Karpas-422 (cell line): ENCODE measurements at regions not wholly inside any gene's neighbourhood (a gene's known extent, or its start where the extent isn't known, plus 50 kb on each side); places are given as distances from the start of the nearest gene placed in this dataset.
A peak's percentile ranks its signal among the peaks of the same experiment; 100 is the strongest.

Experiments
- DNase-seq: peaks from one replicate; pipeline ENCODE4 v3.0.0-alpha.2; 2015
- H2AFZ ChIP-seq: fragments of 200-600 bp; sonication (generic); 2 replicates; pipeline ENCODE4 v1.6.1; 2014; ENCODE audit warnings: antibody characterized with exemption, low read length, mixed read lengths
- H3K27ac ChIP-seq: fragments of 200-600 bp; sonication (generic); 2 replicates; pipeline ENCODE4 v1.5.1; 2014; ENCODE audit warnings: mild to moderate bottlenecking, low read length, moderate library complexity
- H3K27me3 ChIP-seq: fragments of 200-600 bp; sonication (generic); 2 replicates; pipeline ENCODE4 v1.6.1; 2014; ENCODE audit warnings: low read length, mixed read lengths
- H3K36me3 ChIP-seq: fragments of 200-600 bp; sonication (generic); 2 replicates; pipeline ENCODE4 v1.6.1; 2014; ENCODE audit warnings: low read length, mixed read lengths; ENCODE audit not compliant: insufficient read depth
- H3K4me1 ChIP-seq: fragments of 200-600 bp; sonication (generic); 2 replicates; pipeline ENCODE4 v1.6.1; 2014; ENCODE audit warnings: mild to moderate bottlenecking, low read length, mixed read lengths
- H3K4me2 ChIP-seq: fragments of 200-600 bp; sonication (generic); 2 replicates; pipeline ENCODE4 v1.6.1; 2014; ENCODE audit warnings: low read length, low read depth, mild to moderate bottlenecking; ENCODE audit not compliant: poor library complexity, severe bottlenecking
- H3K4me3 ChIP-seq: fragments of 200-600 bp; sonication (generic); 2 replicates; pipeline ENCODE4 v1.5.1; 2014; ENCODE audit warnings: mild to moderate bottlenecking, antibody characterized with exemption, low read length, mixed read lengths
- H3K79me2 ChIP-seq: fragments of 200-600 bp; sonication (generic); 2 replicates; pipeline ENCODE4 v1.6.1; 2014; ENCODE audit warnings: mild to moderate bottlenecking, low read length, mixed read lengths
- H3K9ac ChIP-seq: fragments of 200-600 bp; sonication (generic); 2 replicates; pipeline ENCODE4 v1.6.0; 2014; ENCODE audit warnings: low read length
- H3K9me2 ChIP-seq: fragments of 200-600 bp; sonication (generic), shearing (Covaris generic); replicated peaks from 2 replicates; pipeline ENCODE4 v1.6.0; 2014; ENCODE audit warnings: mild to moderate bottlenecking, low read length, moderate library complexity; ENCODE audit not compliant: insufficient read depth
- H3K9me3 ChIP-seq: fragments of 300-700, 200-600 bp; sonication (generic); 2 replicates; pipeline ENCODE4 v1.6.1; 2014; ENCODE audit warnings: low read length, mixed read lengths
- H4K20me1 ChIP-seq: fragments of 200-600 bp; sonication (generic); 2 replicates; pipeline ENCODE4 v1.6.1; 2014; ENCODE audit warnings: mild to moderate bottlenecking, antibody characterized with exemption, low read length, low read depth; ENCODE audit not compliant: insufficient read depth

DNA sequence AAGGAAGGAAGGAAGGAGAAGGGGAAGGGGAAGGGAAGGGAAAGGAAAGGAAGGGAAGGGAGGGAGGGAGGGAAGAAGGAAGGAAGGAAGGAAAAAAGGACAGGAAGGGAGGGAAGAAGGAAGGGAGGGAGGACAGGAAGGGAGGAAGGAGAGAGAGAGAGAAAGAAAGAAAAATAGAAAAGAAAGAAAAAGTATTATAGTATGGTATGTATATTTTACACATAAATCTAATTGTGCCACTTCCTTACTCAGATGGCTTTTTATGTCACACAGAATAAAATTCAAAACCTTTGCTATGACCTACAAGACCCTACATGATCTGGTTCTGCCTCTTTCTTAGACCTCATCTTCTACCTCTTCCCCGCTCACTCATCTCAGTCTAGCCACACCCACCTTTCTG lies 1016.9 kb upstream of the AUTS2 start:
- Histone ChIP-seq H3K4me3 (no peak overlapping the region), H3K27me3 (no peaks in the 10 kb centered on the region; the same call in 1 of the 2 replicates), H3K27ac (no peak overlapping the region), H2AFZ (no peak overlapping the region), H3K36me3 (no peaks in the 10 kb centered on the region), H4K20me1 (no peaks in the 10 kb centered on the region), H3K4me2 (no peak overlapping the region), H3K9me3 (peaks cover 4% of the 10 kb centered on the region; the same call in 1 of the 2 replicates), H3K79me2 (no peaks in the 10 kb centered on the region), H3K9me2 (no peaks in the 10 kb centered on the region), H3K4me1 (peaks cover 5% of the 10 kb centered on the region), H3K9ac (no peak overlapping the region)
- DNase-seq, result no peak

DNA sequence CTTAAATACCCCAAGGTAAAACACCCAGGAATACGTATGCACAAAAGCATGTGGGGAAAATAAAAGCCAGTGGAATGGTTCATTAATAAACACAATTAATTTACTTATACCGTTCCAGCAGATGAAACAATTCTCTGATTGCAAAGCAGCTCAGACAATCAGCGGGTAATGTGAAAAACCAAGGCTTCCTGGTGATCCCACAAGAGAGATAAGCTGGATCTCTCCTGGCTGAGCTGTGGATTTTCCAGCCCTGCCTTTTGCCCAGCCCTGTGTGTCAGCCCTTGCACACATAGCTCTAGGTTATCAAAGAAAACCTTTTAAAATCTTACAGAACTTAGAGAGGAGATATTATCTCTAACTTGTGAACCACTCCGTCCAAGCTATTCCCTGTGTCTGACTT lies 1010.7 kb upstream of the AUTS2 start:
- H3K79me2 ChIP-seq, result no peaks in the 10 kb centered on the region
- no peaks in the 10 kb centered on the region; the same call in 1 of the 2 replicates for H3K27me3 ChIP-seq
- H4K20me1 ChIP-seq, result no peaks in the 10 kb centered on the region
- H3K27ac ChIP-seq, result no peak overlapping the region
- H3K4me3 ChIP-seq, result no peak overlapping the region
- DNase-seq, result no peak
- no peaks in the 10 kb centered on the region for H3K9me3 ChIP-seq
- peaks cover 5% of the 10 kb centered on the region for H3K4me1 ChIP-seq
- H2AFZ ChIP-seq, result no peak overlapping the region
- no peaks in the 10 kb centered on the region for H3K36me3 ChIP-seq
- H3K9ac ChIP-seq, result no peak overlapping the region
- H3K4me2 ChIP-seq, result no peak overlapping the region
- H3K9me2 ChIP-seq, result no peaks in the 10 kb centered on the region

DNA sequence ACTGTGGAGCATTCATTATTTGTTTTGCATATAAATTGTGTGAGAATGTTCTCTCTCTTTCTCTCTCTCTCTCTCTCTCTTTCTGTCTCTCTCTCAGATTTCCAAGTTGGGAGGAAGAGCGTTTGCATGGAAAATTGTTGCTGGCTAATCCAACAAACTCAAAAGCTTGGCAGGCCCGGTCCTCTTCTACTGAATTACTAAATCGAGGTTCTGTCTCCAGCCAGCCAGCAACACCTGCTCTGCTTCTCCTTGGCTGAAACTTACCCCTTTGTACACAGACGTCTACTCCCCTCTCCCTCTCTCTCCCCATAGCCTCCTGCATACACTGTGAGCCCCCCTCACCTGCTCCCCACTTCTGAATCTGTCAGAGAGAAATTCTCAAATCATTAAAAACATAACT lies 996.4 kb upstream of the AUTS2 start:
- no peaks in the 10 kb centered on the region for H3K9me2 ChIP-seq
- no peak overlapping the region for H2AFZ ChIP-seq
- no peak overlapping the region for H3K4me3 ChIP-seq
- no peaks in the 10 kb centered on the region for H3K36me3 ChIP-seq
- no peak overlapping the region for H3K27ac ChIP-seq
- H3K9ac ChIP-seq, result no peak overlapping the region
- no peaks in the 10 kb centered on the region for H3K9me3 ChIP-seq
- no peaks in the 10 kb centered on the region for H4K20me1 ChIP-seq
- H3K27me3 ChIP-seq, result no peaks in the 10 kb centered on the region
- DNase-seq, result no peak
- 0 out of 2 replicates have a peak, but pooled peaks cover 3% of the 10 kb centered on the region for H3K4me1 ChIP-seq
- no peak overlapping the region for H3K4me2 ChIP-seq
- no peaks in the 10 kb centered on the region for H3K79me2 ChIP-seq

DNA sequence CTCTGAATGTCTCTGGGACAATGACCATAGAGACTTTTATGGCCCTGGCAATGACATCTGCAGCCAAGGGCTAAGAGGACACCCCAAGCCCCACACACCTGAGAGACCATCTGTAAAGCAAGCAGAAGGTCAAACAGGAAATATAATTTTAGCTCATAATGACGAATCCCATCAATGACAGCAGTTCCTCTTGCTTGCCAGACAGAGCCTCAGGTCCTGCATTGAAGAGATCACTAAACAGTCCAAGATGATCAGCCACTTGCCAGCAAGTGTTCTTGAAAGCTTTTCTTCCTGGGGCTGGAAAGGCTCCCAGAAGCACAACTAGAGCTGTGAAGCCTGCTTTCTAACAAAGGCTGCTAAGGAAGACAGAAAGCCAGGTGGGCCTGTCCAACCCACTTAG lies 993.7 kb upstream of the AUTS2 start:
- no peaks in the 10 kb centered on the region for H4K20me1 ChIP-seq
- no peaks in the 10 kb centered on the region for H3K27me3 ChIP-seq
- no peaks in the 10 kb centered on the region for H3K79me2 ChIP-seq
- H3K9me2 ChIP-seq, result no peaks in the 10 kb centered on the region
- H3K4me3 ChIP-seq, result no peak overlapping the region
- 0 out of 2 replicates have a peak, but pooled peaks cover 3% of the 10 kb centered on the region for H3K4me1 ChIP-seq
- H2AFZ ChIP-seq, result no peak overlapping the region
- no peak overlapping the region for H3K27ac ChIP-seq
- no peak overlapping the region for H3K4me2 ChIP-seq
- no peak overlapping the region for H3K9ac ChIP-seq
- peaks cover 14% of the 10 kb centered on the region for H3K9me3 ChIP-seq
- DNase-seq, result no peak
- no peaks in the 10 kb centered on the region for H3K36me3 ChIP-seq

DNA sequence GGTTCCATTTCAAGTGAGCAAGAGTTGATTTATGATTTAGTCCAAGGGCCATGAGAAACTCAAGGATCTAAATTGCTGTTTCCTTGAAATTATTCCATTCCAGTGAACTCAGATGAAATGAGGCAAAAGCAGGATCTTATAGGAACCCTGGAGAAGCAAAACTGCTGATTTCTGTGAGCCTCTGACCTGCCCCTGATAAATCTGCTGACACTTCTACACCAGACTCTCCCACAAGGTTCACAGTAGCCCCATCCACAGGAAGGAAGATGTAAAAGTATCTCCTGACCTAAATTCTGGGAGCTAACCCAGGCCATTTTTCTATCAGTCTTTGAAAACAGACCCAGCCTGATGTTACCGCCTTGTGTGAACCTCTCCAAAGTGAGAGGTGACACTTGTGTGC lies 987.6 kb upstream of the AUTS2 start:
- no peaks in the 10 kb centered on the region for H3K79me2 ChIP-seq
- H3K9me2 ChIP-seq, result no peaks in the 10 kb centered on the region
- DNase-seq, result no peak
- no peak overlapping the region for H3K9ac ChIP-seq
- H4K20me1 ChIP-seq, result no peaks in the 10 kb centered on the region
- peaks cover 17% of the 10 kb centered on the region for H3K9me3 ChIP-seq
- no peaks in the 10 kb centered on the region for H3K36me3 ChIP-seq
- H3K27ac ChIP-seq, result no peak overlapping the region
- no peaks in the 10 kb centered on the region for H3K27me3 ChIP-seq
- H3K4me1 ChIP-seq, result no peaks in the 10 kb centered on the region
- H3K4me3 ChIP-seq, result no peak overlapping the region
- no peak overlapping the region for H2AFZ ChIP-seq
- no peak overlapping the region for H3K4me2 ChIP-seq

DNA sequence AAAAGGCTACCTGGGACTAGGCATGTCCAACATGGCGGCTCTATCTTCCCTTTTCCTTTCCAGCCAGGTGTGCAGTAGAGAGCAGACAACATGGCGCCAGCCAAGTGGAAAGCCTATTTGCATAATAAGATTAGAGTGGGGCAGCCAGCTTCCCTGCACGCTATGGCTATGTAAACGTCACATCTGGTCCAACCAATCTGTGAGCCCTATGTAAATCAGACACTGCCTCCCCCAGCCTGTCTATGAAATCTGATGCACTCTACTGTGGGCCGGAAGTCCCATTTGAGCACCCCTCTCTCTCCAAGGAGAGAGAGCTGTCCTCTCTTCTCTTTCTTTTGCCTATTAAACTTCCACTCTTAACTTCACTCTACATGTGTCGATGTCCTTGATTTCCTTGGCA lies 984.9 kb upstream of the AUTS2 start:
- H3K4me2 ChIP-seq, result no peak overlapping the region
- H4K20me1 ChIP-seq, result no peaks in the 10 kb centered on the region
- H3K4me1 ChIP-seq, result no peaks in the 10 kb centered on the region
- H3K4me3 ChIP-seq, result no peak overlapping the region
- H3K79me2 ChIP-seq, result no peaks in the 10 kb centered on the region
- peak; percentile 44 for DNase-seq
- H3K36me3 ChIP-seq, result no peaks in the 10 kb centered on the region
- no peaks in the 10 kb centered on the region for H3K9me2 ChIP-seq
- H3K9me3 ChIP-seq, result peaks cover 9% of the 10 kb centered on the region
- no peak overlapping the region for H3K9ac ChIP-seq
- no peak overlapping the region for H3K27ac ChIP-seq
- no peaks in the 10 kb centered on the region for H3K27me3 ChIP-seq
- no peak overlapping the region for H2AFZ ChIP-seq

DNA sequence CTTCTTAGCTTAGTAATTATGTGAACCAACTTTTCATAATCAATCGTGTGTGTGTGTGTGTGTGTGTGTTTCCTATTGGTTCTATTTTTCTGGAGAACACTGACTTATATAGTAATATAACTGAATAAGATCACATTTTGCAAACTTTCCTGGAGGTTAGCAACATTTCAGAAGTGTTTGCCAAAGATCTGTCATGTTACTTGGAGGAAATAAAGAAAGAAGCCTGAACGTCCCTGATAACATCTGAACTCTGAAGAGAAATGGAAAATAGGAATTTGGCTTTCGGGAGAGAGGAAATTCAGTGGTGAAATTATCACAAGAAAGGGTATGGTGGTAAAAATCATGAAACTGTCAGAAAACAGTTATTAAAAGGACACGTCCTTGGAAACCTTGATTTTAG lies 984.4 kb upstream of the AUTS2 start:
- no peaks in the 10 kb centered on the region for H4K20me1 ChIP-seq
- H3K4me2 ChIP-seq, result no peak overlapping the region
- H3K9me3 ChIP-seq, result peaks cover 4% of the 10 kb centered on the region; the same call in 1 of the 2 replicates
- H3K4me3 ChIP-seq, result no peak overlapping the region
- no peak for DNase-seq
- H3K27me3 ChIP-seq, result no peaks in the 10 kb centered on the region
- H3K9me2 ChIP-seq, result no peaks in the 10 kb centered on the region
- H3K27ac ChIP-seq, result no peak overlapping the region
- H3K79me2 ChIP-seq, result no peaks in the 10 kb centered on the region
- H3K4me1 ChIP-seq, result no peaks in the 10 kb centered on the region
- H3K9ac ChIP-seq, result no peak overlapping the region
- no peaks in the 10 kb centered on the region for H3K36me3 ChIP-seq
- H2AFZ ChIP-seq, result no peak overlapping the region

DNA sequence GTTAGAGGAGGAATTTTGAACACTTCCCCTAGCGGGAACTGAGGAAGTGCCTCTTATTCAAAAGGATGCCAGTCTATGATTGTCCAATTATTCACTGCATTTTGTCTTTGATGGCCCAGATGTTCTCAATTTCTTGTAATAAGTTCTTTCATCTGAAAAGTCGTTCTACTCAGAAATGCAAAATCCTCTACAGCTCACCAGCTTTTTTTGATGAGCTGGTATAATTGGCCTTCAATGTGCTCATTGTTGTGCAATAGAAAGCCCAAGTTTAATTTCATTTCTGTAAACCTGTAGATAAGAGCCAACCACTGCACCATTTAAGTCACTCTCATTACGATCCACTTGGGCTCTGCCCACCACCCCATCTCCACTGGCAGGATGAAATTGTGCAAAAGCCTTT lies 978.7 kb upstream of the AUTS2 start:
- H3K36me3 ChIP-seq, result no peaks in the 10 kb centered on the region
- no peak for DNase-seq
- no peaks in the 10 kb centered on the region for H4K20me1 ChIP-seq
- no peaks in the 10 kb centered on the region; the same call in 1 of the 2 replicates for H3K9me2 ChIP-seq
- H3K4me2 ChIP-seq, result no peak overlapping the region
- no peak overlapping the region for H2AFZ ChIP-seq
- H3K9ac ChIP-seq, result no peak overlapping the region
- no peaks in the 10 kb centered on the region for H3K4me1 ChIP-seq
- H3K4me3 ChIP-seq, result no peak overlapping the region
- no peaks in the 10 kb centered on the region for H3K9me3 ChIP-seq
- H3K79me2 ChIP-seq, result no peaks in the 10 kb centered on the region
- no peaks in the 10 kb centered on the region for H3K27me3 ChIP-seq
- no peak overlapping the region for H3K27ac ChIP-seq

DNA sequence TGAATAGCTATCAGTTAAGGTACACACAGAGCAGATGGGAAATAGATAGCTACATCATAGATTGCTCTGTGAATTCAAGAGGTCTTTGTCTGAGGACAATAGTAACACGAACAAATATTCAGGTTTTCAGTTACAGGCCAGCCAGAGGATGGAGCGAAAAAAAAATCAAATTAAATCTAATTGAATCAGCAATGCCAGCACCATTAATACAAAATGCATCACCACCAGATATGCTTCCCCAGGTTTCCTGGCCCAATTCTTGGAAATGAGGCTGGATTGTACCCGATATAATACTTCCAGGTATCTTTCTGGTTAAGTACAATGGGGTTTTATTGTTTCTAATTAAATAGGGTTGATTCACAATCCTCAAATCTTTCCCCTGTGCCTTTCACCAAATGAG lies 975.8 kb upstream of the AUTS2 start:
- Histone ChIP-seq H3K27me3 (no peaks in the 10 kb centered on the region), H2AFZ (no peak overlapping the region), H3K4me1 (no peaks in the 10 kb centered on the region), H3K27ac (no peak overlapping the region), H4K20me1 (no peaks in the 10 kb centered on the region), H3K4me2 (no peak overlapping the region), H3K9ac (no peak overlapping the region), H3K9me2 (no peaks in the 10 kb centered on the region; the same call in 1 of the 2 replicates), H3K36me3 (no peaks in the 10 kb centered on the region), H3K9me3 (no peaks in the 10 kb centered on the region), H3K79me2 (no peaks in the 10 kb centered on the region), H3K4me3 (no peak overlapping the region)
- no peak for DNase-seq
